ENCODE measurements at regions not wholly inside any gene's neighbourhood (a gene's known extent, or its start where the extent isn't known, plus 50 kb on each side); places are given as distances from the start of the nearest gene placed in this dataset.

DNA sequence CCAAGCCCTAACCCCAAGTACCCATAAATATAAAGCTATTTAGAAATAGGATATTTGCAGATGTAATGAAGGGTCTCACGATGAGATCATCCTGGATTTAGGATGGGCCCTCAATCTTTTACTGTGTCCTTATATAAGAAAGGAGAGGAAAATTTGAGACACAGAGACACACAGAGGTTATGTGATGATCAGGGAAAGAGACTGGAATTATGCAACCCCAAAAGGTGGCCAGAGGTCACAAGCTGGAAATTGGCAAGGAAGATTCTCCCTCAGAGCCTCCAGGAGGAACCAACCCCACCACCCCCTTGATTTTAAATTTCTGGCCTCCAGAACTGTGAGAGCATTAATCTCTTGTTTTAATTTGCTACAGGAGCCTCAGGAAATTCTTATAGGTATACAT is 334.9 kb upstream of the PRICKLE1 start:
- H3K9me3 ChIP-seq (ENCODE audit: insufficient read depth, low read depth, low read length) = no peaks in the 10 kb centered on the region
- H3K36me3 ChIP-seq (ENCODE audit: insufficient read depth, low read length) = no peaks in the 10 kb centered on the region
- H3K79me2 ChIP-seq (ENCODE audit: insufficient read depth, low read length) = no peaks in the 10 kb centered on the region
- no peaks in the 10 kb centered on the region for H3F3A ChIP-seq (ENCODE audit: low read depth)
- no peak overlapping the region for H3K9ac ChIP-seq (ENCODE audit: low read depth, low read length, poor library complexity, severe bottlenecking)
- no peaks in the 10 kb centered on the region for H3K27me3 ChIP-seq (ENCODE audit: insufficient read depth, low read length, poor library complexity, severe bottlenecking)
- no peaks in the 10 kb centered on the region for H3K4me1 ChIP-seq (ENCODE audit: insufficient read depth, low read length, poor library complexity, severe bottlenecking)
- no peaks in the 10 kb centered on the region for H4K20me1 ChIP-seq (ENCODE audit: insufficient read depth, low read length, poor library complexity, severe bottlenecking)
- no peak overlapping the region for H3K4me2 ChIP-seq (ENCODE audit: low read depth, low read length, poor library complexity, severe bottlenecking)
- H2AFZ ChIP-seq (ENCODE audit: low read length) = no peak overlapping the region
- H3K4me3 ChIP-seq (ENCODE audit: low read length, poor library complexity, severe bottlenecking) = no peak overlapping the region
- no peak for TF ChIP-seq CTCF (conservative IDR thresholded peaks at IDR 0.05; ENCODE audit: low read length)
- TF ChIP-seq EZH2phosphoT487 (IDR thresholded peaks at IDR 0.05; ENCODE audit: borderline replicate concordance) = no peak
- no peaks in the 10 kb centered on the region for H3K9me2 ChIP-seq (replicated peaks; ENCODE audit: low read depth, low read length)

DNA sequence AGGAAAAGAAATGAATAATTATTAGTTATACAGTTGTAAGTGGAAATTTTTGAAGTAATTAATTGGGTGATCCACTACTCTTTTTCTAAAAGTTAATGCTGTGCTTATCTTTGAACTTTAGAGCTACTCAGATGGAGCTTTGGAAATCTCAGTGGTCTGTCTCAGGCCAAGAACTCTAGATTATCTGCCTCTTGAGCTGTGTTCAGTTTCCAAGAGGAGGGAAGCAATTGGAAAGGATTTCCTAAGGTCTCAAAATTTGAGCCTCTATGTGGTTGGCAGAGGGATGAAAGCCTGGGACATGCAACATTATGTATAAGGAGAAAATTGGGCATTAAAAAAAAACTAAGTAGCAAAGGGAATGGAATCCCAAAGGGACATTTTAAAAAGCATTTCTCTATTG is 334.0 kb upstream of the PRICKLE1 start:
- no peak for TF ChIP-seq CTCF (conservative IDR thresholded peaks at IDR 0.05; ENCODE audit: low read length)
- no peak for TF ChIP-seq EZH2phosphoT487 (IDR thresholded peaks at IDR 0.05; ENCODE audit: borderline replicate concordance)
- Histone ChIP-seq H3K36me3 (ENCODE audit: insufficient read depth, low read length) (no peaks in the 10 kb centered on the region), H3K9ac (ENCODE audit: low read depth, low read length, poor library complexity, severe bottlenecking) (no peak overlapping the region), H3K27me3 (ENCODE audit: insufficient read depth, low read length, poor library complexity, severe bottlenecking) (no peaks in the 10 kb centered on the region), H3K79me2 (ENCODE audit: insufficient read depth, low read length) (no peaks in the 10 kb centered on the region), H3K9me3 (ENCODE audit: insufficient read depth, low read depth, low read length) (no peaks in the 10 kb centered on the region), H3K4me2 (ENCODE audit: low read depth, low read length, poor library complexity, severe bottlenecking) (no peak overlapping the region), H3F3A (ENCODE audit: low read depth) (no peaks in the 10 kb centered on the region), H2AFZ (ENCODE audit: low read length) (no peak overlapping the region), H3K9me2 (replicated peaks; ENCODE audit: low read depth, low read length) (no peaks in the 10 kb centered on the region), H3K4me1 (ENCODE audit: insufficient read depth, low read length, poor library complexity, severe bottlenecking) (no peaks in the 10 kb centered on the region), H3K4me3 (ENCODE audit: low read length, poor library complexity, severe bottlenecking) (no peak overlapping the region), H4K20me1 (ENCODE audit: insufficient read depth, low read length, poor library complexity, severe bottlenecking) (no peaks in the 10 kb centered on the region)

GRCh38 chr12:42923156-42923555 is 333.6 kb upstream of the PRICKLE1 start:
- Histone ChIP-seq H3K9ac (ENCODE audit: low read depth, low read length, poor library complexity, severe bottlenecking) (no peak overlapping the region), H3K79me2 (ENCODE audit: insufficient read depth, low read length) (no peaks in the 10 kb centered on the region), H3F3A (ENCODE audit: low read depth) (no peaks in the 10 kb centered on the region)

More at GRCh38 chr12:42923156-42923555, 333.6 kb upstream of the PRICKLE1 start:
- no peaks in the 10 kb centered on the region for H3K36me3 ChIP-seq (ENCODE audit: insufficient read depth, low read length)
- H3K4me2 ChIP-seq (ENCODE audit: low read depth, low read length, poor library complexity, severe bottlenecking) = no peak overlapping the region
- TF ChIP-seq EZH2phosphoT487 (IDR thresholded peaks at IDR 0.05; ENCODE audit: borderline replicate concordance) (no peak), CTCF (conservative IDR thresholded peaks at IDR 0.05; ENCODE audit: low read length) (no peak)
- H4K20me1 ChIP-seq (ENCODE audit: insufficient read depth, low read length, poor library complexity, severe bottlenecking) = no peaks in the 10 kb centered on the region
- H3K9me3 ChIP-seq (ENCODE audit: insufficient read depth, low read depth, low read length) = no peaks in the 10 kb centered on the region
- H2AFZ ChIP-seq (ENCODE audit: low read length) = no peak overlapping the region
- H3K4me3 ChIP-seq (ENCODE audit: low read length, poor library complexity, severe bottlenecking) = no peak overlapping the region
- no peaks in the 10 kb centered on the region for H3K9me2 ChIP-seq (replicated peaks; ENCODE audit: low read depth, low read length)
- H3K4me1 ChIP-seq (ENCODE audit: insufficient read depth, low read length, poor library complexity, severe bottlenecking) = no peaks in the 10 kb centered on the region
- no peaks in the 10 kb centered on the region for H3K27me3 ChIP-seq (ENCODE audit: insufficient read depth, low read length, poor library complexity, severe bottlenecking)
